WERI-Rb-1 (cell line): ENCODE measurements at regions not wholly inside any gene's neighbourhood (a gene's known extent, or its start where the extent isn't known, plus 50 kb on each side); places are given as distances from the start of the nearest gene placed in this dataset.

Experiments
- DNase-seq: peaks from one replicate; pipeline ENCODE4 v3.0.0-alpha.2; 2020
- H3K27ac ChIP-seq: fragments of 250-450 bp; sonication (Bioruptor Pico); 2 replicates; pipeline ENCODE4 v1.5.1; 2020; ENCODE audit warnings: mild to moderate bottlenecking, moderate library complexity
- H3K27me3 ChIP-seq: fragments of 250-450 bp; sonication (Bioruptor Pico); 2 replicates; pipeline ENCODE4 v1.5.1; 2021; ENCODE audit warnings: mild to moderate bottlenecking, low read depth, moderate library complexity; ENCODE audit not compliant: insufficient read depth, severe bottlenecking
- H3K36me3 ChIP-seq: fragments of 250-450 bp; sonication (Bioruptor Pico); 2 replicates; pipeline ENCODE4 v1.5.1; 2020; ENCODE audit warnings: mild to moderate bottlenecking, moderate library complexity
- H3K4me3 ChIP-seq: 2 replicates; pipeline ENCODE4 v1.5.1; 2011; ENCODE audit warnings: low read depth, mild to moderate bottlenecking, control low read depth, low read length
- H3K9me3 ChIP-seq: fragments of 250-450 bp; sonication (Bioruptor Pico); 2 replicates; pipeline ENCODE4 v1.5.1; 2021; ENCODE audit warnings: mild to moderate bottlenecking, moderate library complexity; ENCODE audit not compliant: severe bottlenecking
- CTCF ChIP-seq: IDR thresholded peaks from 2 replicates; pipeline ENCODE4 v1.5.1; 2011; ENCODE audit warnings: low read depth, mild to moderate bottlenecking, control low read depth, inconsistent platforms, low read length

- H3K9me3 ChIP-seq = peaks cover 16% of the 10 kb centered on the region
- no peak overlapping the region for H3K27ac ChIP-seq
- H3K27me3 ChIP-seq = peaks cover 67% of the 10 kb centered on the region
- H3K4me3 ChIP-seq = no peak overlapping the region
- no peaks in the 10 kb centered on the region for H3K36me3 ChIP-seq
- no peak for TF ChIP-seq CTCF
- peak; percentile 1 for DNase-seq
Observed at GRCh38 chr13:111502957-111503356, 182.5 kb downstream of the TEX29 start.

GRCh38 chr13:111503376-111503775, 182.9 kb downstream of the TEX29 start:
- no peaks in the 10 kb centered on the region for H3K36me3 ChIP-seq
- no peak for TF ChIP-seq CTCF
- peaks cover 72% of the 10 kb centered on the region for H3K27me3 ChIP-seq
- peak; percentile 3 for DNase-seq
- H3K4me3 ChIP-seq = no peak overlapping the region
- no peak overlapping the region for H3K27ac ChIP-seq
- H3K9me3 ChIP-seq = peaks cover 21% of the 10 kb centered on the region

GRCh38 chr13:111503905-111504695, 183.7 kb downstream of the TEX29 start:
- H3K27me3 ChIP-seq = peaks cover 79% of the 10 kb centered on the region
- no peaks in the 10 kb centered on the region for H3K36me3 ChIP-seq
- peak; percentile 4 for DNase-seq
- no peak overlapping the region for H3K27ac ChIP-seq
- H3K9me3 ChIP-seq = peaks cover 28% of the 10 kb centered on the region
- no peak for TF ChIP-seq CTCF
- H3K4me3 ChIP-seq = no peak overlapping the region

- H3K9me3 ChIP-seq = peaks cover 40% of the 10 kb centered on the region
- peak; percentile 41 for DNase-seq
- TF ChIP-seq CTCF = peak; percentile 85
- H3K27ac ChIP-seq = no peak overlapping the region
- H3K27me3 ChIP-seq = peaks cover 91% of the 10 kb centered on the region
- H3K4me3 ChIP-seq = no peak overlapping the region
- H3K36me3 ChIP-seq = no peaks in the 10 kb centered on the region
Observed at GRCh38 chr13:111505175-111505777, 184.8 kb downstream of the TEX29 start.

- no peak for TF ChIP-seq CTCF
- peak; percentile 4 for DNase-seq
- Histone ChIP-seq H3K9me3 (peaks cover 46% of the 10 kb centered on the region), H3K4me3 (no peak overlapping the region), H3K36me3 (no peaks in the 10 kb centered on the region), H3K27ac (no peak overlapping the region), H3K27me3 (peaks cover 94% of the 10 kb centered on the region)
Observed at GRCh38 chr13:111506125-111506524, 185.7 kb downstream of the TEX29 start.
